Fibroblast of mammary gland (primary cell): ENCODE measurements at regions not wholly inside any gene's neighbourhood (a gene's known extent, or its start where the extent isn't known, plus 50 kb on each side); places are given as distances from the start of the nearest gene placed in this dataset.

ENCODE experiments used
- DNase-seq: peaks from one replicate; pipeline ENCODE4 v3.0.0-alpha.2; 2010; ENCODE audit warnings: low read depth
- H3K4me3 ChIP-seq: 2 replicates; pipeline ENCODE4 v1.5.1; 2011; ENCODE audit warnings: low read depth, mild to moderate bottlenecking, low read length, moderate library complexity; ENCODE audit not compliant: control insufficient read depth
- TF ChIP-seq, protein P1 (sequence below): conservative IDR thresholded peaks from 2 replicates; pipeline ENCODE4 v1.5.1; 2011; ENCODE audit warnings: low read depth, low read length, inconsistent platforms; ENCODE audit not compliant: control insufficient read depth, insufficient read depth

DNA sequence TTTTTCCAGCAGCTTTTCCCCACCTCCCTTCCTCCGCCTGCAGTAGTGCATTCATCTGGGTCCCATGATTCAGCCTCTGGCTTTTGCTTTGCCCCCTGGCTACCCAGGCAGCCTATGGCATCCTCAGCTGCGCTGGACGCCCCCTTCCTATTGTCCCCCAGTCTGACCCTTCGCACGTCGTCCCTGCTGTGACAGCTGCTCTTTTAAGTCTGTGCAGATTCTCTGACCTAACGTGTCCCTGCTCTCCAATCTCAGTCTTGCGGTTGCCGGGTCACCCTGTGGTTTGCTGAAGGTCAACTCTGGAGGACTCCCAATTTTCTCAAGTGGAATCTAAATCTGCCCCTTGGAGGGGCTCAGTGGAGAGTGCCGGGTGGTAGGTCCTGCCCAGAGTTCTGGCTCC lies 294.3 kb downstream of the CDC5L start:
- no peak overlapping the region for H3K4me3 ChIP-seq
- DNase-seq: peak; percentile 47
- TF ChIP-seq, protein P1, sequence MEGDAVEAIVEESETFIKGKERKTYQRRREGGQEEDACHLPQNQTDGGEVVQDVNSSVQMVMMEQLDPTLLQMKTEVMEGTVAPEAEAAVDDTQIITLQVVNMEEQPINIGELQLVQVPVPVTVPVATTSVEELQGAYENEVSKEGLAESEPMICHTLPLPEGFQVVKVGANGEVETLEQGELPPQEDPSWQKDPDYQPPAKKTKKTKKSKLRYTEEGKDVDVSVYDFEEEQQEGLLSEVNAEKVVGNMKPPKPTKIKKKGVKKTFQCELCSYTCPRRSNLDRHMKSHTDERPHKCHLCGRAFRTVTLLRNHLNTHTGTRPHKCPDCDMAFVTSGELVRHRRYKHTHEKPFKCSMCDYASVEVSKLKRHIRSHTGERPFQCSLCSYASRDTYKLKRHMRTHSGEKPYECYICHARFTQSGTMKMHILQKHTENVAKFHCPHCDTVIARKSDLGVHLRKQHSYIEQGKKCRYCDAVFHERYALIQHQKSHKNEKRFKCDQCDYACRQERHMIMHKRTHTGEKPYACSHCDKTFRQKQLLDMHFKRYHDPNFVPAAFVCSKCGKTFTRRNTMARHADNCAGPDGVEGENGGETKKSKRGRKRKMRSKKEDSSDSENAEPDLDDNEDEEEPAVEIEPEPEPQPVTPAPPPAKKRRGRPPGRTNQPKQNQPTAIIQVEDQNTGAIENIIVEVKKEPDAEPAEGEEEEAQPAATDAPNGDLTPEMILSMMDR: no peak

DNA sequence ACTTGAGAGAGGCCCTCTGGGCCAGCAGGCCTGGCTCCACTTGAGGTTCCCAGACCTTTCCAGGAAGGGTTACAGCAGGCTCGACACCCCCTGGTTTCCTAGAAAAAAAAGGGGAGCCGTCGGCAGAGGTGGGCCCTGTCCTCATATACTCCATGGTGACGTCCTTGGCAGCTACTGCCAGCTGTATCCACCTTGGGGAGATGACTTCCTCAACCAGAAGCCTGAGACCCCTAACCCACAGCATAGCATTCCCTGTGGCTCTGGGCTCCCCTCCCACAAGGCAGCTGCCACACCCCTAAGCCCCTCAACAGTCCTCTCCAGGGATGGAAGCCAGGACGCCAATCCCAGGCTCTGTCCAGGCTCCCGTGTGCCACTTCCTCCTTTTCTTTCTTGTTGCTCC lies 294.8 kb downstream of the CDC5L start:
- no peak overlapping the region for H3K4me3 ChIP-seq
- TF ChIP-seq, protein P1: no peak

DNA sequence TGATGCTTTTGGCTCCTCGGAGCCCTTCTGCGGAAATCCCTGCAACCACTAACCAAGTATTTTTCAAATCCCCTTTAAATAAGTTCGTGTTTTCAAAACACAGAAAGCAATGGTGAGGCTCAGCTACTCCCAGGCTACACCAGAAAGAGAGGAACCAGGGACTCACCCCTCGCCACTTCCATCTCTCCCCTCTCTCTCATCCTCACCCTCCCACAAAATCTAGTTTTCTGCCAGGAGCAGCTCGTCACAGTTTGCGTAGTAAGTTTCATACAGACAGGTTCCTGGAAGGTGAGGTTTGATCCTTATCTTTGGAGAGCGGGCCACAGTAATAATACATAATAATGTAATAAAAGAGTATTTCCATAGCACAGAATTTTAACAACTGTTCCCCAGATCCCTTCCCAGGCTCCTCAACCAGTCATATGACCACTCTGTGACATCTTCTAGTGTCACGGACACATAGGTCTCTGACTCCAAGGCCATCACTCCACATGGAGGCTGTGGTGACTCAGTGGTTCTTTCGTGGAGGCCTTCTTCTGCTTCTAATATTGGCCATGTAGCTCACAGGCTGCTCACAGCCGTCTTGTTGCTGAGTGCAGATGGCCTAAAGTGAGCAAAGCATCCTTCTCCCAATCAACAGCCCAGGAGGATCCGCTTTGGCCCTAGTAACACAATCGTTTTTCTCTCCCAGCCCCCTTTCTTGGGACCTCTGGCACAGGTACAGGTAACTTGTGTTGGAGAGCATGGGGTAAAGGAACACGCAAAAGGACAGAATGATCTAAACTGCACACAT lies 295.7 kb downstream of the CDC5L start:
- H3K4me3 ChIP-seq: no peak overlapping the region
- TF ChIP-seq, protein P1: no peak
- DNase-seq: no peak

More for the DNA sequence above, 294.8 kb downstream of the CDC5L start:
- DNase-seq: no peak

DNA sequence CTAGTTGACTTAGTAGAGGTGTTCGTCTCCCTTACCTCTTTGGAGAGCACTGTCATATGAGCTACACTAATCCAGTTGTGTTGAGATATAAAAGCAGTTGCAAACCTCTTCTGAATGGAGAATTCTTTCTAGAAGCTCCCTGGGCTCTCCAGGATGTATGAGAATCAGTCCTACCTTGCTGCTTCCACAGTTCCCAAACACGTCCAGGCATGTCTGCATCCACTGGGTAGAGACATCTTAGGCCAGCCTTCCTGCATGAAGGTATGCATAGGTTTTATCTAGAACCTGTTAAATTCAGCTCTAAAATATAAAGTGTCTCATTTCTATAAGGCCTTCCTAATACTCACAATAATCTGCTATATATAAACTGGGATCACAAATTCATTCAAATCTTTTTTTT lies 297.7 kb downstream of the CDC5L start:
- DNase-seq: no peak
- H3K4me3 ChIP-seq: no peak overlapping the region
- TF ChIP-seq, protein P1: no peak

DNA sequence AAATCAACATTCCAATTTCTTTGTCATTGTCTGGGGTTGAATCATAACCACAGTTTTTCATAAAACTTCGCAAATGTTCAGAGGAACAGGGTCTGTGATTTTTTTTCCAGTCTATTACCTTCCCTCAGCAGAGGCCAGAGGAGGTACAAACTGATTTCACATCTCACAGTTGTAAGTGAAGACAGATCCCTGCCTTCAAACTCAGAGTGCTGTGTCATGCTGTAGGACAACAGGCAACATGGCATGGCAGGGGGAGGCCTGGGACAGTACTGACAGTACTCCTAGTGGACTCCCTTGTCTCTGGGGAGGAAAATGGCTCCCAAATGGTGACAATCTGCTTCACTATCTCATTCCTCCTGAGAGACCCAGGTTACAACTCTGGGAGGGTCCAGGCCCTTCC lies 308.6 kb downstream of the CDC5L start:
- TF ChIP-seq, protein P1: no peak
- DNase-seq: peak; percentile 85

DNA sequence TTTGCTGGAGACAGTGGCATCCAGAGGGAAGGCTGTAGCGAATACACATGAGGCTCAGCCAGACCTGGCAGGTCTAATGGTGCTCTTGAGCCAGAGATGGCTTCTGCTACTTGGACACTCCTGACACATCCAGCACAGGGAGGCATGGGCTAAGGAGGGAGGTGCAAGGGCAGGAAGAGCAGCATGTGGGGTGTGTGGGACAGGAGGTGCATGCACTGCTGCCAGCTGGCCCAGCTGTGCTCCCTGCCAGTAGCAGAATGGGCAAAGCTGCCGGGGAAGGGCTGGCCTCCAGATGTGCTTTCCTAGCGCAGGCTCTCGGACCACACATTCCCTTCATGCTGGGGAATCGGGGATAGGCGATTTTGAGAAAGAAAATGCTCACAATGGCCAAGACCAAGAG lies 309.2 kb downstream of the CDC5L start:
- no peak overlapping the region for H3K4me3 ChIP-seq
- TF ChIP-seq, protein P1: no peak
- peak; percentile 51 for DNase-seq

More for the DNA sequence above, 308.6 kb downstream of the CDC5L start:
- no peak overlapping the region for H3K4me3 ChIP-seq
